Activated CD4-positive, alpha-beta T cell treated with anti-CD3 and anti-CD28 coated beads, Interleukin-2, amount 50 U/mL, for 16 hours (primary cell): ENCODE measurements at regions not wholly inside any gene's neighbourhood (a gene's known extent, or its start where the extent isn't known, plus 50 kb on each side); places are given as distances from the start of the nearest gene placed in this dataset.
"Not testable (repeated sequence)": the region's sequence is repeated elsewhere in the genome, so short reads cannot be mapped to it uniquely, and the experiment has no call there.

Experiments used
- DNase-seq: peaks from one replicate; pipeline ENCODE4 v3.0.0-alpha.2; 2020

DNA sequence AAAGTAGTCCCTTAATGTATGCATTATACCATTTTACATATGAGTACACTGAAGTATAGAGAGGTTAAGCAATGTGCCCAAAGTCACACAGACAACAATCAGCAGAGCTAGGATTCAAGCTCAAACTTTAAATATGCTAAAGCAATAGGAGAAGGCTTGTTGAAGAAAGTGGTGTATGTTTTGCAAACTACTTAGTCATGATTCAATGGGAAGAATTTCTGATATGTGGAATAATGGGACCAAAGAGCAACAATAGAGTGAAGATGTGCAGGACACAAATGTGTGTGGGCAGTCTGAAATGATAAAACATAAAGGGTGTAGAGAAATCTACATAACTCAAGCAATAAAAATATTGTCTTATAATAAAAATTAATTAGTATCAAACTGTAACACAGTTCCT is 109.0 kb upstream of the ARSJ start:
- DNase-seq, result no peak

DNA sequence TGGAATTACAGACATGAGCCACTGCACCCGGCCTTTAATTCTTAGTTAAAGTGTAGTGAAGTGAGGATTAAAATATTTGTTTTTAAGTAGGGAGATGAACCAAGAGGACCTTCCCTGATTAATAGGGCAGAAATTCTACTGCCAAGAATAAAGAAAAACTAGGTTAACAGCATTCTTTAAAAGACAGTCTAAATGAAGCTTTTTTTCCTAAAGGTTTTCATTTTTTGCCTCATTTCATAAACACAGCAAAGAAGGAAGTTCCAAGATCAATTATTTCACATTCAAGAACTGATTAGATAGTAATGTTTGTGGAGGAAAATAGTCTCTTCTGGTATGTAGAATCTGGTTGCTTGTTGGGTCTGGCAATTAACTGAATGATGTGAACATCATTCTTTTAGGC is 112.1 kb upstream of the ARSJ start:
- DNase-seq, result no peak

DNA sequence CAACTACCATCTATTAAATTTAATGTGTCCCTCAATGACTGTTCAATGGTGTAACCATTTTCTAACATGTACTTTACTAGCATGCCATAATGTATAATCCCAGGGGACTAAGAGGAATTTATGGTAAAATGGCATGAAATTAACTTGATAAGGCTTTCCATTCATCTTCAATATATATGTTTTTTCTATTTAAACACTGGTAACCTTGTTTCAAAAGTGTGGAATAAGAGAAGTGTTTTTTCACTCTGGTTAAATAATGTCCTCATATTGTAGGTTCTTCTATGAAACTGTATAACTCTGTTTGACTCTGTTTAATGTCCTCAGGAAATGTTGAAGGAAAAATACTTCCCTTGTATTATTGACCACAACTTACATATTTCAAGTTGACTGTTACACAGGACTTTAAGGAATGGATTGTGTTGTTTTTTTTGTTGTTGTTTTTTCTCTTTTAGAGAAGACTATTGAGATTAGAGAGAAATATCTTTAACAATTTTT is 113.8 kb upstream of the ARSJ start:
- DNase-seq, result no peak

DNA sequence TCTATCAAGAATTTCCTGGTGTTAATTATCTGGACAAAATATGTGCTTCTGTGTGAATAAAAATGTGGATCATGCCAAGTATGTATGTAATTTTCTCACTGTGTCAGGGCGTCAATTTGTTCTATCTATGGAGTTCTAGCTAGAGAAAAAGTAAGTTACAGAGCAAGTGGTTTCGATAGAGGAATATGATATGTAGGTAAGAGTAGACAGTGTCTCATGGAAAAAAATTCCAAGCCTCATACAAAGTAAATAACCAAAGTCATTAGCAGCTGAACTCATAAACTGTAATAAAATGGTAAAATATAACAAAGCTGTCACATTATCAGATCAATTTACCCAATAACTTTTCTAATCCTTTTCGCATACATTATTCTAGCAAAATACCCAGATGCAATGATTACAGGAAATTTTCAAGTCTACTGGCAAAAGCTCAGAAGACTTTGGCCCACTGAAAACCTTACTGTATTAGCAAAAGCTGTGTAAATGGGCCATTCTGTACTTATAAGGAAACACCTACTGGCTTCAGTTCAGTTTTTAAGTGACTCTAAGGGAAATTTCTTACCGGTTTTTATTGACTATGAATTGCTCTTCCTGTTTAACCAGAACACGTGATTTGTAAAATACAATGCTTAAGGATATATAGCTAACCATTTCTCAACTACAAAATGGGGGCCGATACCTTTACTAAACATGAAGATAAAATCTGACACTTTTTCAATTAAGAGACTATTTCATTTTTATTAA is 121.0 kb upstream of the ARSJ start:
- no peak for DNase-seq

DNA sequence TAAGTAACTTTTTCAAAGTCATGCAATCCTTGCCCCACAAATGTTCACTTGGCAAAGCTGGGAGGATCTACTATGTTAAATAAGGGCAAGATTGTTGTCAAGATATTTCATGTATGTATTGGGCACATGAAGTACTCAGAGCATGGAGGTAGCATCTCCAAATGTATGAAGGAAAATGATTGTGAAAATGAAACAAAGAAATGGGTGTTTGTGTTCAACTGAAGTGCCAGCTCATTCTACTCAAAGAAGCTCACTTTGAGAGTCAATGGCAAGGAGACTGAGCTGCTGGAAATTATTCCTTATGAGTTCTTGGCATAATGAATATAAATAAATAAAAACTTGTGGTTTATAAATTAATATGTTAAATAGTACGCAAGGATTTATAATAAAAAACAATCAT is 124.5 kb upstream of the ARSJ start:
- DNase-seq, result no peak

DNA sequence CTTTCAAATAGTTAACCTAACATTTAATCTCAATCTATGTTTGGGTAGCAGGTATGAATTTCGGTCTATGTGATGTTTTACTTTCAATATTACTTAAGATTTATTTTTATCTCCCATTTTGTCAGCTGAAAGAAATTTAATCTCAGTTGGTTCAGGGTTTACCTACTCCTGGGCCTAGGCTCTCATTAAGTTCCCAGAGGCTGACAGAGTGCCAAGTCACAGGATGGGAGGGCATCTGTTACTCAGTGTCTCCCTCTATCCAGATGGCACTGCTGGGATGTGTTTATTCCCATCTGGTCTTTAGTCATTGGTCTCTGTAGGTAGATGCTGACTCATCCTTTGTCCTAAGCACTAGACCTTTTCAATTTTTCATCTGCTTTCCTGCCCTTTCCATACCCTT is 129.4 kb upstream of the ARSJ start:
- DNase-seq, result no peak

DNA sequence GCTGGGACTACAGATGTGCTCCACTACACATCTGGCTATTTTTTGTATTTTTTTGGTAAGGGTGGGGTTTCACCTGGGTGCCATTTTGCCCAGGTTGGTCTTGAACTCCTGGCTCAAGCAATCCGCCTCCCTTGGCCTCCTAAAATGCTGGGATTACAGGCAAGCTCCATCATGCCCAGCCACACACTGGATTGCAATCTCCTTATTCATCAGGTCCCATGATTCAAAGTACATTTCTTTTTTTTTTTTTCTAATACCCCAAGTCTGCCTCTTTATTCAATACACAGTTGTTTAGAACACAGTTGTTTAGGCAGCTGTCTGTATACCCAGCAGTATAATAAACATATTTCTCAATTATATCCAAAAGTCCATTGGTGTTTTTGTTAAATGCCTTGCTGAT is 130.3 kb upstream of the ARSJ start:
- no peak for DNase-seq

DNA sequence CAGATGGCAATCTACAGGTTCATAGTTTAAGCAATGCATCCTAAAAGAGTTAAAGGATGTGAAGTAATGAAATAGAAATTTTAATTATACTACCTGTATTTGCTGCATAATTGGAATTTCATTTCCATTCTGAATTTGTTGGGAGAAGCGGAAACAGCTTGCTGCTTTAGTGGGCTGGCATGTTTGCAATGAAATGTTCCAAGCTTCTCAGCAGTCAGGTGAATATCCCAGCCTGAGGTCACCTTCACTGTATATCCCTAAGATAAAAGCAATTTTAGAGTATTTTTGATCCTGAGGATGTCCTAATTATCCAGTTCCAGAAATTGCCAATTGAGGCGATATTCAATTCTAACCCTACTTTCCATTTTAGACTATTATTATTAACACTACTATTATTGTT is 136.1 kb upstream of the ARSJ start:
- no peak for DNase-seq

DNA sequence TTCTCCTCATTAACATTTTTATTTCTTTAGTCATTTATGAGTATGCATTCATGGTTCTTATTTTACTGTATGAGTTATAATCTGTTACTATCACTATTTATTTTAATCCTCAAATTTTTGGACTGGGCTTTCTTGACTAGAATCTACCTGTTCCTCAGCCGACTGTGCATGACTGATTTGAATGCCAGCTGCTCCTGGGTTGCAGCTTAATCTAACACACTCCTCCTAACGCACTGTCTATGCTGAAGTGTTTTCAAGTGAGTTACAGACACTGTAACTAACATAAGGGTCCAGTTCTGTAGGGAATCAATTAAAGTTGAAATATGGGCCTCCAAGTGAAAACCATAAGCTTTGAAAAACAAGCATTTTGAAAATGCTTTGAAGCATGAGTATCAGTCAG is 137.4 kb upstream of the ARSJ start:
- no peak for DNase-seq

DNA sequence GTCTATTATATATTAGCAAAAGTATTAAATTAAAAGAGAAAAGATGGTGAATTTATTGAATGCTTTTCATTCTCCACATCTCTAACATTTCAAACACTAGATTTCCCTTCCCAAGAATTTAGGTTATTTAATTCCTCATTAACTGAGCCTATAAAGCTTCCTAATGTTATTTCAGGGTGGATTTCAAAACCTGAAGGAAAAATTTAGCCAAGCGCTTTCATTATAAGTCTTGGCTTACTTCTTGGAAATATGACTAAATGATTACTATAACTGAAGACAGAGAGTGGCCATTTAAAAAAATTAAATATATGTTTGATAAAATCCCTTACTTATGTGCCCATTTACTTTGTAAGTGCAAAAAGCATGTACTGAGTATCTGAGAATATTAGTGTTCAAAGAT is 141.8 kb upstream of the ARSJ start:
- no peak for DNase-seq

DNA sequence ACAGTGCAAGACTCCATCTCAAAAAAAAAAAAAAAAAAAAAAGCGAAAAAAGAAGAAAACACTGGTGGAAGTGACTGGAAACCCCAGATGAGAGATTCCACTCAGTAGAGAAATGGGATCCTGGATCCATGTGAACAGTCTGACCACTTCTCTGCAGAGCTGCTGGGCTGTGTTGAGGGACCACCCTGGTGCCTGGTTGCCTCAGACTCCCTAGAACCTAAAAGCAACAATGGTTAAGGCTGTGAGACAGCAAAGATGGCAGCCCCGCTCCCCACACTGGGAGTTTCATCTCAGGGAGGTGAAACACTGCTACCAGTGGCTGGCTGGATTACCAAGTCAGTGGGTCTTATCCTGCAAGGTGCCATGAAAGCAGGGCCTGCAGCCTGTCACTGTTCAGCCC is 152.8 kb upstream of the ARSJ start:
- no peak for DNase-seq

DNA sequence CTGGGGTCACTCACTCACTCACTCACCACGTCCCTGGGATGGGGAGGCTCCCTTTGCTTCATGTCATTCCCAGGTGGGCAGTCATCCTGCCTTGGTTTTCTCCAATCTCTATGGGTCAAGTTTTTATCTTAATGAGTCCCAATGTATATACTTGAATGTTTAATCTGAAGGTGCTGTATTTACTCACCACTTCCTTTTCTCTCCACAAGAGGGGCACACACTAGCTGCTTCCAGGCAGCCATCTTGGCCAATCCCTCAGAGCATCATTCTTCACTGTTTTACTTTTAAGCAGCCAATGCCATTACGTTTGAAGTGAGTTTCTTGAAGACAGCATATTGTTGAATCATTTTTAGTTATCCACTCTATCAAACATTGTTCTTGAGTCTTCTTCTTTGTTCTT is 153.4 kb upstream of the ARSJ start:
- no peak for DNase-seq

DNA sequence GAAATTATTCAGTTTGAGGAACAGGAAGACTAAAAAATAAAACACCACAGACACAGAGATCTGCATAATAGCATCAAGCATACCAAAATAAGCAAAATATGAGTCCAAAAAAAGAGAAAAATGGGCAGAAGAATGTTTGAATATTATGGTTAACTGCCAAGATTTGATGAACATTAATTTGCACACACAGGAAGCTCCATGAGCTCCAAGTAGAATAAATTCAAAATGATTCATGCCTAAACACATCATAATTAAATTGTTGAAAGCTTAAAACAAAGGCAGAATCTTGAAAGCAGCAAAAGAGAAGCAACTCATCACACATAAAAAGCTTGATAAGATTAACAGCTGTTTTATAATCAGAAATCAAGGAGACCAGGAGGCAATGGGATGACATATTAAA is 156.6 kb upstream of the ARSJ start:
- DNase-seq, result no peak

DNA sequence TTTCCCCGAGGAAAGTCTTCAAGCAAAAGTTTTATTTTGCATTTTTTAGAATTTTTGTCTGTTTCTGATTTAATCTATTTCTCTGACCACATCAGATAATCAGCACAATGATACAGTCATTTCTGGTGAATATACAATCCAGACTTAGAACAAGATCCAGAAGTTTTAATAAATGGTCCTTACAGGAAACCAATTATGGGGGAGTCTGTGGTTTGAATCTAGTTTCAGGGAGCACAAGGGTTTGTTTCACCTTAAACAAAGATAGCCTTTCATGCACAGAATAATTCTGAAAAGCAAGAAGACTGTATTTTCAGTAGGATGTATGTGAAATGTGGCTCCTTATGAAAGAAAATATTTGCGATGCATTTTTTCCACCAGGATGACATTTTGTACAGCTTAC is 158.5 kb upstream of the ARSJ start:
- no peak for DNase-seq

DNA sequence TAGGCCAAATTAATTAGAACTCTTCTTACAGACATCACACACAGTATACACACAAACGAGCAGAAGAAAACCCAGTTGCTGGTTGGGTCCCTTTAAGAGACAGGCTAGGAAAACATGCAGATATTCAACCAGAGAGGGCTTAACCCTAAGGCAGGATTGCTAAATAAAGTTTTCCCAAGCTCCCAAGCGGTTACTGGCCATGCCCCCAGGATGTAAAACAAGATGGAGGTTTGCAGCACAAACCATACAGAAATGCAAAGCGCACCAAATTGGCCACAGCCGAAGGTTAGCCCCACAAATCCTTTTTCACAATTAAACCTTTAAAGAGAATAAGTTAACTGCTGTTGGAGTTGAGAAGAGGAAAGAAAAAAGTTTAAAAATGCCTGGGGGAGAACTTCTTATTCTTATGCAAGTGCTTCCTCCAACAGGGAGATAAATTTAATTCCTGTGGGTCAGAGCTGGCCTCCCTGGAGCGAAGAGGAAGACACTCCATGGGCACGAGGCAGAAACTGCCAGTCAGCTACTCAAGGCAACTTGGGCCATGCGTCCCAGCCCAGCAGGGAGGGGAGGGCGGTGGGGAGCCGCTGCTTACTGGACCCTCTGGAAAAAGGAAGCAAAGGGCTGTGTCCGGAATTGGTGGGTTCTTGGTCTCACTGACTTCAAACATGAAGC is 167.6 kb upstream of the ARSJ start:
- no peak for DNase-seq

DNA sequence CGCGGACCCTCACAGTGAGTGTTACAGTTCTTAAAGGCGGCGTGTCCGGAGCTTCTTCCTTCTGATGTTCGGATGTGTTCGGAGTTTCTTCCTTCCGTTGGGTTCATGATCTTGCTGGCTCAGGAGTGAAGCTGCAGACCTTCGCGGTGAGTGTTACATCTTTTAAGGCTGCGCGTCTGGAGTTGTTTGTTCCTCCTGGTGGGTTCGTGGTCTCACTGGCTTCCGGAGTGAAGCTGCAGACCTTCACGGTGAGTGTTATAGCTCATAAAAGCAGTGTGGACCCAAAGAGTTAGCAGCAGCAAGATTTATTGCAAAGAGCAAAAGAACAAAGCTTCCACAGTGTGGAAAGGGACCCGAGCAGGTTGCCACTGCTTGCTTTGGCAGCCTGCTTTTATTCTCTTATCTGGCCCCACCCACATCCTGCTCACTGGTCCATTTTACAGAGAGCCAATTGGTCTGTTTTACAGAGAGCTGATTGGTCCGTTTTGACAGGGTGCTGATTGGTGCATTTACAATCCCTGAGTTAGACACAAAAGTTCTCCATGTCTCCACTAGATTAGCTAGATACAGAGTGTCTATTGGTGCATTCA is 168.3 kb upstream of the ARSJ start:
- DNase-seq, result peak; percentile 9

DNA sequence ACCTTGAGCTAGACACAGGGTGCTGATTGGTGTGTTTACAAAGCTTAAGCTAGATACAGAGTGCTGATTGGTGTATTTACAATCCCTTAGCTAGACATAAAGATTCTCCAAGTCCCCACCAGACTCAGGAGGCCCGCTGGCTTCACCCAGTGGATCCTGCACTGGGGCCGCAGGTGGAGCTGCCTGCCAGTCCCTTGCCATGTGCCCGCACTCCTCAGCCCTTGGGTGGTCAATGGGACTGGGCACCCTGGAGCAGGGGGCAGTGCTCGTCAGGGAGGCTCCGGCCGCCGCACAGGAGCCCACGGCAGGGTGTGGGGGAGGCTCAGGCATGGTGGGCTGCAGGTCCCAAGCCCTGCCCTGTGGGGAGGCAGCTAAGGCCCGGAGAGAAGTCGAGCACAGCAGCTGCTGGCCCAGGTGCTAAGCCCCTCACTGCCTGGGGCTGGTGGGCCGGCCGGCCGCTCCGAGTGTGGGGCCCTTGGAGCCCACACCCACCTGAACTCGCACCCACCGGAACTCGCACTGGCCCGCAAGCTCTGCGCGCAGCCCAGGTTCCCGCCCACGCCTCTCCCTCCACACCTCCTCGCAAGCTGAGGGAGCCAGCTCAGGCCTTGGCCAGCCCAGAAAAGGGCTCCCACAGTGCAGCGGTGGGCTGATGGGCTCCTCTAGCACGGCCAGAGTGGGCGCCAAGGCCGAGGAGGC is 169.1 kb upstream of the ARSJ start:
- not testable (repeated sequence) for DNase-seq

DNA sequence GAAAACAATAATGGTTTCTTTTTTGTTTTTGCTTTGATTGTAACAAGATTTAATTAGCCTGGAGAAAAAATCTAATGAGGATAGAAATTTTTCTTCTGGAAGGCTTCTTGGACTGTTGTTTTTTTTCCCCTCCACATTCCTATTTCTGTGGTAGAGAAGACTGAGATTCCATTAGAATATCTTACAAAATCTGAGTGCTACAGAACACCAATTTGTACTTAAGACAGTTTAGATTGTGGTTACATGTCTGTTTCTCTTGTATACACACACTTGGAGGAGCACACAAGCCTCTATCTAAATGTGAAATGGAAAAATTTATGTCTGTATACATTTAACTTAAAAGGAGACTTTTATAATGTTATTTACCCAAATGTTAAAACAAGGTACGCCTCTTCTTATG is 176.9 kb upstream of the ARSJ start:
- no peak for DNase-seq

DNA sequence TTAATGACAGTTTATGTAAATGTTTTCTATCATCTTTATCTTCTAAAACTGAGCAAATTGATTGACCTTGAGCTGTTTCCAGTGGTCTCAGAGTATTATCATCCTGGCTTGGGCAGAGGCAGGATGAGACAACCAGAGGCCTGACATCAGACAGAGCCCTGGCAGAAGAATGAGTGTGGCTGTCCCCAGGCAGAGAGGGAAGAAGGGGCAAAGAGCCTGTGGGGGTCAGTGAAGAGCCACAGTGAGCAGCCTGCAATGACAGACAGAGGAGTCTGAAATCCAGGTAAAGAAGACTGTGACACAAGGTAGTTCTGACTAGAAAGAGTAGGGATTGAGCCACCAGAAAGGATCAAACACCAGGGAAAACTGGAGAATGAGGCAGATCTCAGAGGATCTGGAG is 182.4 kb upstream of the ARSJ start:
- DNase-seq, result no peak

DNA sequence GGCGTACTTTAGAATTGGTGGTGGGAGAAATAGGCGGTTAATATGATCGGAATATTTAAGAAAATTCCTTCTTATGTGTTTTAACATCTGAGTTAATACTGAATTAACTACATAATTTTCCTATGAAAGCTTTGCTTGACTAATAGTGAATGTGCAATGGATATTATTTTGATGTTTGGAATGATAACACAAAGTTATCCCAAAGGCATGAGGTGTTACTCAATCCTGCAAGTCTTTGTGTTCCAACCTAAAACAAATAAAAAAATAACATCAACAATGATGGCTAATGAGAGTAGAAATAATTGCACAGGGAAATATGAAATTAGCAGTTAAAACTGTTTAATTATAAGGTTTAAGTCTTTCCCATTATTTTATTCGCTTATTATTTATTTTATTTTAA is 183.6 kb upstream of the ARSJ start:
- no peak for DNase-seq

DNA sequence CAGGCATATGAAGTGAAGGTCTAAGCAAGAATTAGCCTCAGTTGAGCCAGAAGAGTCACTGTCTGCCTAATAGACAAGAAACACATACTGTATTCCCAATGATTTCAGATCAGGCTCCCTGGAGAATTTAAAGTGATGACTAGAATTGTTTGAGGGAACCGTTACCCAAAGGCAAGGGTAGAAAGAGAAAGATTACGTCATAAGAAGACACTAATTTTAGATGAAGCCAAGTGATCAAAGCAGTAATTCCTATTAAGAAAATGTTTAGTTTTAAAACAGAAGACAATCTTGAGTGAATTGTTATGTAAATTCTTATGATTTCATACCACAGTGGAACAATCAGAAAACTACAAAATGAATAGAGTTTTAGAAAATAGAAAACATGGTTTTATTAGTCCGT is 194.5 kb upstream of the ARSJ start:
- DNase-seq, result no peak

DNA sequence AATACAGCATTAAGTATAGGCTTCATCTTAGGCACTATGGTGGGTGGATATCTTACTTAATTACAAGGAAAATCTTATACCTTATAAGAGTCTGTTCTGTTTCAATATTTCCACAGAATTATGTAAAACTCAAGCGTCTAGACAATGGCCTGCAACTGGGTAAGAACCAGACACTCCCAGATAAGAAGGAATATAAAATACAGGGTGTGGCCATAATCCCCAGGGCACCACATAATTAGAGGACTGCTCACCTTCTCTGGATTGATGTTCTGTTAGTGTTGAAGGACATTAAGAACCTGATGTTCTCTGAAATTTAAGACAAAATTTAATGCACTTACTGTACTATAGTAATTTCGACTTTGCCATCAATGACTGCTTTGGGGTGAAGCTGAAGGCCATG is 198.2 kb upstream of the ARSJ start:
- DNase-seq, result no peak

DNA sequence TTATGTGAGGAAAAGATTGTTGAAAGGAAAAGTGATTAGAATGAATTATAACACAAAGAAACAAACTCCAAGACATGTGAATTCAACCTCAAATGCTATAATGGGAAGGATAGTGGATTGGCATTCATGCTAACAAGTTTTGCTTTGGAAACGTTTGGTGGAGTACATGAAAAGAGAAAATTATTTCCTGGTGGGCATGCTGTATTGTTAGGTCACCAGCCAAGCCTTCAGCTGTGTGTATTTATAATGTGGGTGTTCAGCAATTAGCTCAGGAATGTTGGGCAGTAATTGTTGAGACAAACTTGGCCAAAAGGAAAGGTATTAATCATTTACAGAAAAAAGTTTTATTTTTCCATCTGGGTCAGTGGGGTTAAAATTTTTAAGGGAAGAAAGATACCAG is 198.9 kb upstream of the ARSJ start:
- no peak for DNase-seq

DNA sequence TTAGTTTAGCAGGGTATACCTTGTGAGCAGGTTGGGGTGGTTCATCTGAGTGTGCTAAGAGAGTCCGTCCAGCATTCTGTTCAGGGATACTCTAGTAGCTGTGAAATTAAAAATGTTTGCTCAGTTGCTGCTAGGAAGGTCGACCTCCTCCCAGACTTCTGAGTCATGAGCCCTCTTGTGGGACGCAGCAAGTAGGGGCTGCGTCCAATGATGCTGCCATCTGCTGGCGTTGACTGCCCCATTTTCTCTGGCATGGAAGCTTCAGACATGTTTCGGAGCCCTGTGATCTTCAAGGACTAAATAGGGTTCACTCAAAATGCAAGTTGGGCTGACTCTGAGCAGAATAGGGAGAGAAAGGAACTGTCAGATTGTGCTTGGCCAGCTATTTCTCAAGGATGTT is 201.0 kb upstream of the ARSJ start:
- no peak for DNase-seq
